GDM1 (cell line): ENCODE measurements at regions not wholly inside any gene's neighbourhood (a gene's known extent, or its start where the extent isn't known, plus 50 kb on each side); places are given as distances from the start of the nearest gene placed in this dataset.
"Not testable (repeated sequence)": the region's sequence is repeated elsewhere in the genome, so short reads cannot be mapped to it uniquely, and the experiment has no call there.

Experiments
- DNase-seq: peaks from one replicate; lab custom pipeline; 2025; lab: John Stamatoyannopoulos, UW

DNA sequence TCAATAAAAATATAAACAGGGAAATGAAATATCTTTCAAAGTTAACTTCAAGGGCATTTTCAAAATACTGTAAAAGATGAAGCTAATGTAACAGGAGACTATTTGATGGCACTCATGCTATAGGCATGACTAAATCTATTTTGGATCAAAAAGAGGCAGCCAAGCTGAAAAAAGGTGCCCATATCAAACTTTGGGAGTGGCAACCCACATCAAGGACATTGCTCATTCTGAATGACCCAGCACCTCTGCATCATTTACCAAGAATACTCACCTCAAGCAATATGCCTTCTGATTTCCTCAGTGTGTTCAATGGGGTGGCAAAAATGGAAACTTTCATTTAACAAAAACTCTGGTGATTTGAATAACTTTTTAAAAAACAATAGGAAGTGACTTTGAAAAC lies 853.3 kb downstream of the TLE1 start:
- DNase-seq = no peak

DNA sequence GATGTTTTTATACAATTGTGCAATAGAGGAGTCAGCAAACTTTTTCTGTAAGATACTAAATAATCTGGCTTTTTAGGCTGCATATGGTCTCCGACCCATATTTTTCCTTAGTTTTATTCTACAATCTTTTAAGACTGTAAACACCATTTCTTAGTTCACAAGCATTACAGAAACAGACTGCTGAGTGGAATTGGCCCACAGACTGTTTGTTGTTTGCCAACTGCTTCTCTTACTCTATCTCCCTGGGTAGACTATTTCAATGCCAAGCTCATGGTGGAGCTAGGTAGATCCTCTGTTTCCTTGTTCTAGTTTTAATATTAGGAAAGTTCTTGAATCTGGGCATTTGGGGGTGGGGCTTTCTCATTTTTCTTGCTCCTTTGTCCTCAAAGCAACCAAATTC lies 857.6 kb downstream of the TLE1 start:
- DNase-seq = no peak

DNA sequence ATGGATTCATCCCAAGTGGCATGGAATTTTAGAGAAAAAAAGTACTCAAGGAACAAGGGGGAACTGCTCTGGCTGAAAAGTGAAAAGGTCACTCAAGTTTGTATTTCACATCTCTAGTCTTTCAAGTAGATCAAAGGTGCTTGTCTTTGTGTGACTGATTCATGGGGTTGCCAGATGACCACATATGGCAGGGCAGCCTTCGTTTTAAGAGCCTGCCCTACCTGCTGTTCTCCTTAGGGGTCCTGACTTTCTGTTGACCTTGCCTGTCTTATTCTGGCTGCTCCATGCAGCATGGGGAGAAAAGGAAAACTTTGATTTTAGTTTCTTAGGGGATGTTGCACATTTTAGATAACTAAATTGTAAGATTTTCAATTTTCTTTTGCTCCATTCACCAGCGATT lies 877.7 kb downstream of the TLE1 start:
- DNase-seq = no peak

DNA sequence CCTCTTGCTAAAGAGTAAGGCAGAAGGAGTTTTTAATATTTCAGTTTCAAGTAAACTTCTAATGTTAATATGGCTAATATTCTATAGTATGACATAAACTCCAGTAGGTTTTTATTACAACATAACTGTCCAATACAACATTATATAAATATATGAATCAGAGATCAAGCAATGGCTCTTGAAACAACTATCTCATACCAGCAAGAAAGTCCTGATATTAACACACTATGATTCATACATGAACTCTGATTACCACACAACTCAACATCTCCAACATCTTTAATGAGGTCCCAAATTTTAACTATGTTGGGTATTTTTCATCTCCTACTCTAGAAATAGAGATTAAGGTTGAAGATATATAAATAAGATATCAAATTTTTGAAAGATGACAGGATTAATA lies 878.3 kb downstream of the TLE1 start:
- no peak for DNase-seq

DNA sequence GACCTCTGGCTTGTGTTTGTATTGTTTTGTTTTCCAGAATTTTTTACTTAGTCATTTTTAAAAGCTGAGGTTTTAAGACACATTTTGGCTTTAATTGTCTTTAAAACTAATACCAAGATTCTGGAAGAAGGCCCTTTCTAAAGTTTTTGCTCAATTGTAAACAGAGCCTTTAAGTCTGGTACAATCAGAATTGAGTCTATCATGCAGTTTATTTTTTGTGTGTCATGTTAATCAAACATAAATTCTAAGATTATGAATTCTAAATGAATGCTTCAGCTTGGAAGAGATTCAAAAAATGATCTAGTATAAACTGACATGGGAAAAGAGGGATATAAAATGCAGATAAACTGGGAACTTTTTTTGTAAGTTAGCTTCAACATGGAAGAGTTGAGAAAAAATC lies 882.7 kb downstream of the TLE1 start:
- DNase-seq = no peak

DNA sequence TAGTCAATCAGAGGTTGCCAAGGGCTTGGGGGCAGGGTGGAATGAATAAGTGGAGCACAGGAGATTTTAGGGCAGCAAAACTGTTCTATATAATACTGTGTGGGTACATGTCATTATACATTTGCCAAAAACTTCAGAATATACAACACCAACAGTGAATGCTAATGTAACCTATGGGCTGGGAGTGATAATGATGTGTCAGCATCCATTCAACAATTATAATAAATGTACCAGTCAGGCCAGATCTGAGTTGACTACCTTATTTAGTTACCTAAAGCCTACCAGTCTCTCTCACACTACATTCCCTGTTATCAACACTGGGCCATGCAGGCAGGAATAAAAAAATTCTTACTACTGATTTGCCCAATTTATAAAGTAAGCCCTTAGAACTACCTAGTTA lies 884.5 kb downstream of the TLE1 start:
- DNase-seq = no peak

DNA sequence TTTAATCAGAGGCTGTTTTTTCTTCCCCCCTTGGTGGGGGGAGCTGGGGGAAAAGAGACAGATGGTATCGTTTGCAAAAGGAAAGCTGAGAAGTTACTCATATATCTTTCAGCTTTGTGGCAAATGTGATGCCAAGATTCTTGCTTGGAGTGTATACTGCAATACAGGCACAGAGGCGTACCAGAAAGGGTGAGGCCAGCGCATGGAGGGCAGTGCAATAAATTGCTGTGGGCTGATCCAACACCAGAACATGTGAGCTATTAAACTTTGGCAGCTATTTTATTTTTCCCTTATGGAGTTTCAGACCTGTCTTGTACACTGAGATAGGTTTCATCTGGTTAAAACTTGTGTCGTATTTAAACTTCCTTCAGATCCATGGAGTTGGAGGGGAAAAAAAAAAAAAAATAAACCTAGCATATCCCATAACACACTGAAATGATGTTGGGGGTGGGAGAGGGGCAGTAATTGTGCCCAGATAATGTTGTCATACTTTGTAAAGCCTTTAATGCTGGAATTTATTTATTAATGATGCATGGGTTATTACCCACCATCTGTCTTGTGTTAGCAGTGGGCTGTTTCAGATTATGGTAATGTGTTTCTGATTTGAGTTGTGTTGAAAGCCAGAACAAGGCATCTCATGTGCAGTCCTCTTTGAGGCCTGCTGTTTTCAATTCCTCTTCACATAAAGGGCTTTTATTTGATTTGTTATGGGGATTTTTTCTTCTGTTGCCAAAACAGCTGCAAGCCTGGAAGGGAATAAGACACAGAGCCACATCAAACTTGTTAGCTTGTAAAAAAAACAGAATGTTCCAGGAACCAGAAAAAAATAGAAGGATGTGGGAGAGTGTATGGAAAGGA lies 891.3 kb downstream of the TLE1 start:
- DNase-seq = no peak

DNA sequence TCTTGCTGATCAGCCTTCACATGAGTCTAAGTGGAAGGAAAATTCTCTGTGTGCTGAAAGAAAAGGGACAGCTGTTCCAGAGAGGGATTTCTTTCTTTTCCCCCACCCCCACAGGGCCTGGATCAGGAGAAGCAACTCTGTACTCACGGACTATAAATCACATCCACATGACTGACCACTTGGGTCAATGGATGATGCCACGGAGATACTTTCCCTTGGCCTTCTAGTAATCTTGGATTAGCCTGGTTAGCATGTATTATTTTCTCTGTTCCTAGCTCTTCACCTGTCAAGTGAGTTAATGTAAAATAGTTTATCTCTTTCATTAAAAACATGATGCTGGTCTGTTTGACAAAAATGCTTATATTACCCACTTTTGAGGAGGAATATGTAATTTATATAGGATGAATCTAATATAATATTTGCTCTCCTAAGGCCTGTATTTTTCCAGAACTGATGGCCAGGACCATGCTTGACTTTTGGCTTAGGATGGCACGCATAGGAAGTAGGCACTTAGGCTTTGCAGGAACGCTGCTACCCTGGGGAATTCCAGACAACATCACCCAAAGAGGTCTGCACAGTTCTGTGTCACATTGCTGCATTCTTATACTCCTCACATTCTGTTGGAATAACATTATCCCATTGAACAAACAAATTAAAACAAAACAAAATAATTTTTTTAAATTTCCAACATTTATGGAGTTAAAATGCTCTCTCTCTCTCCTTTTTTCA lies 892.1 kb downstream of the TLE1 start:
- DNase-seq = no peak

DNA sequence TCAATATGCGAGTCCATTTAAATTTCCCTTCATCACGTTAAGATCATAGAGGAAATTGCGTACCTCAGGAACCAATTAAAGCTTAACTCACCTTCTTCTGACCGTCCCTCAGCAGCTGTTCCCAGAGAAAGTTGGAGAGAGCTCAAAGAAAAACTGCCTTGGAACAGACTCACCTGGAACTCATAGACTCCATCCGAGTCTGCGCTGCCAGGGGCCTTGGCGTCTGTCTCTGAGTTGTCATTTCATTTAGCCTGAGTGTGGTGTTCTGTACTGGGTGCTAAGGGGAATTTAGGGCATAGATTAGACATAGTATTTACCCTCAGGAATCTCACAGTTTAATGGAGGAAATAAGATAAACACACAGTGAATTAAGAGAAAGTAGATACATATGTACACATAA lies 892.7 kb downstream of the TLE1 start:
- DNase-seq = no peak

DNA sequence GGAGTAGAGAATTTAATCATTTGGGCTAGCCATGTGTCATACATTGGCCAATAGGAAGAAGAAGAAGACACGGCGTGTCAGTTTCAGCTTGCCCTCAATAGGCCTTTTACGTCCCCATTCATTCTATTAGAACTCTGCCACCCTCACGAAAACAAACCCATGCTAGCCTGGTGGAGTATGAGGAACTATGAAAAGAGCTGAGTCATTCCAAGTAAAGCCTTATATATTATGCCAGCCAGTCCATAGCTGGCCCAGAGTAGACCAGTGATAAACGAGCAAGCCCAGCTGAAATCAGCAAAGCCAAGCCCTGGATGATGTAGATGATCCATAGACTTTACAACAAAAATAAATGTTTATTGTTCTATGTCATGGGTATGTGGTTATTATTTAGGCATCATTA lies 895.1 kb downstream of the TLE1 start:
- DNase-seq = no peak

DNA sequence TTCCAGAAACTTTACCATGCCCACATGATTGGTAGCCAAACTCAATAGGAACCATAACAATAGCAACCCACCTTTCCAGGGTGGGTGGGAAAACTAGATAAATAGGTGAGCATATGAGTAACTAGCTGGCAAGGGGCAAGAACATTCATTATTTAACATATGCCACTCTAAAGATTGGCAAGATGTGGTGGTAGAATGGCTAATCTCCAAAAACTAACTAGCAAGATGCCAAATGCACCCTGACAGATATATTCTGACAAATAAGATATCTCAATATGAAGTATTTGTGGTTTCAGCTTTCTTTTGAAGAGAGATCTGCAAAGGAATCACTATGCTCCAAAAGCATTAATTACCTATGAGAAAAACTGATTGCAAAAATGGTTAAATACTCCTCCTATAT lies 895.6 kb downstream of the TLE1 start:
- no peak for DNase-seq

DNA sequence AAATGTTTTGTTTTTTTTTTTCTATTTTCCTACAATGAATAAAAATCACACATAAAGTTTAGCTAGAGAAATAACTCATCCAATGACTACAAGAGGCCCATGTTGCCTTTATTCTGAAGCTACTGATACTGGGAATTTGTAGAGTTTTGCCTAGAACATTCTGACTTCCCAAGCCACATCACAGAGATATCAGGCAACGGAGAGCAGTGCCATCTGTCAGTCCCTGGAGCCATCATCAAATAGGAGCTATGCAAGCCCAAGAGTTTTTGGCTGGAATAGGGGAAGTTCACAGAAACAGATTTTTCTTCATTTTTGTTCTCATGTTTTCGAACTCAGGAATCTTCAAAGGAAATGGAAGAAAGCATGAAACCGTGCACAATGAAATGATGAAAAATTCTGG lies 896.6 kb downstream of the TLE1 start:
- no peak for DNase-seq

DNA sequence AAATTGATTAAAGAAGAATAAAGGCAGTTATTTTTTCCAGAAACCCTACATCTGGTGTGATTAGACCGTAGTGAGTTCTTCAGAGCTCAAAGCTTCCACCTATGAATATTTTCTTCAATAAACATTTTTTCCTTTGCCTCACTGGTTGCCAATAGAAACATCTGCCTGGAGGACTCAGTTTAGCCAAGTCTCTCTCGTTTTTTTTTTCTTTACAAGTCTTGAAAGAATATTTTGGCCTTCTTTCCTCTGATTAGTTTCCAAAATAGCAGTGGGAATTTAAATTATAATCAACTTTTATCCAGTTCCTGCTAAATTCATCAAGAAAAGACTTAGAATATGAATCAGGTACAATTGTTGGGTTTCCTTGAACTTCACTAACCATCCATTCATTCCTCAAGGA lies 897.5 kb downstream of the TLE1 start:
- DNase-seq = no peak

DNA sequence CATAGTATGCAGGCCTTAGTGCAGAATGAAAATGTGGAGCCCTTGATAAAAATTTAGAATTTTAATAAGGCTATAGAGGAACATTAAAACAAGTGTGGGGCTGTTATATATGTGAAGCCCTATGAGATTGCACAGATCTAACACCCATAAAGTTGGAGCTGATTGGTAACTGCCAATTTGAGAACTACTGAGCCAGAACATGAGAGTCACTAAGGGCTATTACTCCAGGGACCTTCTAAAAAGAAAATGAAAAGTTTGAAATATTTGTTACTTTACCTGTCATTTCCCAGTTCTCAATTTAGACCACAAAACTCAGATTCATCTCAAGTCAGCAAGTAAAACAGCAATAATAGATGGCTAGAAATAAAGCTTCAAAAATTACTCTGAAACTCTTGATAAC lies 898.6 kb downstream of the TLE1 start:
- DNase-seq = no peak

DNA sequence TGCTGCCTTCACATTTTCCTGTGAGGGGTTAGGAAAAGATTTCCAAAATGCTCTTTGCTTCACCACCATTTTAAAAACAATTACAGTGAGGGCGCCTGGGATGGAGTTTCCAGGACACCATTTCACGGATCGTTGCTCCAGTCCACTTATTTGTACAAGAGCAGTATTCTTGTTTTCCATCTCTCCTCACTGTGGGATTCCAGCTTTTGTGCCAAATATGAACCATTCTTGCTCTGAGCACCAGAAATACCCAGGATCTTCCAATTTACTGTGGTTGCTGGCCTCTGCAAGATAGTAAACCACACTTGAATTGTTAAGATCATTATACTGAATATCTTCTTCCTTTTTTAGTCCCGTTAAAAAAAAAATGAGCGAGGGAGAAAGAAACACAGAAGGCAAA lies 899.5 kb downstream of the TLE1 start:
- no peak for DNase-seq

DNA sequence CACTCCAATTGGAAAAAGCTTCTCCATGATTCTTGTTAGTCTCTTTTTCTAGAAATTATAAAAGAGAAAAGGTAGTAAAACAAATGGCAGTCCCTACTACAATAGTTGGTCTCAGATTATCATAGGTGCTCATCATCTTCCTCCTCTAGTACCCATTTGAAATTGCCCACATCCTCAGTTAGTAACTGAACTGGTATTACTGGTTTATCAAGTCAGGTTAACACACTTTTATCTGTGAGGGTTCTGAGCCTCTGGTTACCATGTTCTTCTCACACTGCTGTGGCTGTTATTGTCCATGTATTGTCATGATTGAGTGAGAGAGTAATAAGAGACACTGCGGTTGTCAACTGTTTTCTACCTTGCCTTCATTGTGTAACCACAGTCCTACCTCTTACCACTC lies 901.7 kb downstream of the TLE1 start:
- DNase-seq = no peak

DNA sequence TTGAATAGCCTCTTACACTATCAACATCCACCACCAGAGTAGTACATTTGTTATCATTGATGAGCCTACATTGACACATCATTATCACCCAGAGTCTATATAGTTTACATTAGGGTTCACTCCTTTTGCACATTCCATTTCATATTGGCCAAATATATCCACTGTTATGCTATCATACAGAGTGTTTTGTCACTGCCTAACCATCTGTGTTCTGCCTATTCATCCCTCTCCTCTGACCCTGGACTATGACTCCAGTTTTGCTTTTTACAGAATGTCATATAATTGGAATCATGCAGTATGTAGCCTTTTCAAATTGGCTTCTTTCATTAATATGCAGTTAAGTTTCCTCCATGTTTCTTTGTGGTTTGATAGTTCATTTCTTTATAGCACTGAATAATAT lies 904.7 kb downstream of the TLE1 start:
- no peak for DNase-seq

DNA sequence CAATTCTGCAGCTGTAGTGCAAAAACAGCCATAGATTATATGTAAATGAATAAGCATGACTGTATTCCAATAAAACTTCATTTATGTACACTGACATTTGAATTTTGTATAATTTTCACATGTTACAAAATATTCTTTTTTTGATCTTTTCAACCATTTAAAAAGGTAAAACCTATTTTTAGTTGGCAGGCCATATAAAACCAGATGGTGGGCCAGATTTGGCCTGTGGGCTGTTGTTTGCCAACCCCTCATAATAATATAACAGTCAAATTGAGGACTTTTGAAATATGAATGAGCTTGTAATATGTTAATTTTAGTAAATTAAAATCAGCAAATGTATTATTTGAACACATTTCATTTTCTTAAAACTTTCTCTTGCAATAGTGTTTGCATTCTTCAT lies 913.4 kb downstream of the TLE1 start:
- no peak for DNase-seq

DNA sequence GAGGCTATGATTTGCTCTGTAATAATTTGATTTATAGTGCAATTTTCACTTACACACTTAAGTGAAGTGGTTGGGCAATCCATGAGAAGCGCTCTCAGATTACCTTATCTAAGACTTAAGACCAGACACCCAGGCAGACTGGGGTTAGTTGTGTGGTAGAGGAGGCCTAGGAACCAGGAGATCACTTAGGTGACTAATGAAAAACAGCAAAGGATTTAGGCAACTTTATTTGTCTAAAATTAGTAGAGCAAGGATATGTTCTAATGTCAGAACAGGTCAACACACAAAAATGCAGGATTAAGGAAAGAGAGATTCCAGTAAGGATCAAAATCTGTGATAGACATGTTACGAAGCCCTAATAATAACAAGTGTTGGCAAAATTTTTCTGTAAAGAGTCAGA lies 913.8 kb downstream of the TLE1 start:
- DNase-seq = no peak

DNA sequence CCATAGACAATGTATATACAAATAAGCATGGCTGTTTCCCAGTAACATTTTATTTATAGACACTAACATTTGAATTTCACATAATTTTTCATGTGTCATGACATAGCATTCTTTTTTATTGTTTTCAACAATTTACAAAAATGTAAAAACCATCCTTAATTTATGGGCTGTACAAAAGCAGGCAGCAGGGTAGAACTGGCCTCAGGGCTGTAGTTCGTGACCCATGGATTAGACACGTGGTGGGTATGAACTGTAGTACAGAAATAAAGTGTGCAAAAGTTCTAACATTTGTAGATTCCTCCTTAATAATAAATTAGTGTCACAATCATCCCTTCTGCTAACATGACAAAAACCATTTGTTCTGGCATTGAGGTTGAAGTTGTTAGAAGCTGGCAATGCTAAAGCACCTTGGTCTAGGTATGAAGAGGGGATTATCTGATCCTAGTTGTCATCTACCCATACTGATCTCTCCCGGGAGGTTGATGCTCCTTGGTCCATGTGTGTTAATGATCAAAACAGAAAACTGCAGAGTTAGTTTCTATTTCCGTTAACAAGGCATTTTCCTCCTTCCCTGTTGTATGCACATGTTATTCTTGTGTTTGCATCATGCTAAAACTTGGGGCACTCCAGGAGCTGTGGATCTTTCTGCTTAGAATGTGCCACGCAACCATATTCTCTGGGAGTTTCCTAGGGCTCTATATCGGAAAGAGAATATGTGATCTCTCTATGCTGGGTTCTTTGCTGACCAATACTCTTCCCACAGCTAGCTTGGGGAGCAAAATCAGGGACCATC lies 917.6 kb downstream of the TLE1 start:
- no peak for DNase-seq

DNA sequence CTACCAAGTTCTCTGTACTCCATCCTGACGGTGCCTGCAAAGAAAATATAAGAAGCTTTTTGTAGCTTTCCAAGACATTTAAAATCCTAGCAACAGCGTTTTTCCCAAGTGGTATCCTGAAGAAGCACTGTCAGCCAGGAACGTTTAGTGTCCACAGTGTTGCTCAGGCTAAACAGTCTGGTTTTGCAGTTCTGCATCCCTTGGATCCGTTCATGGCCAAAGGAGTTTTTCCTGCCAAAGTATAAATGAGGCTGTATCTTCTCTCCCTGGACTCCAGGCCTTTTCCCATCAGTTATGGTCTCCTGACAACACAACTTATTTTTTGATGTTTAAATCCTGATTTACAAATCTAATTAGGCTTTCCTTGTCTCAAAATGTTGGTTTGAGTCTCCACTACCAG lies 925.8 kb downstream of the TLE1 start:
- DNase-seq = no peak

DNA sequence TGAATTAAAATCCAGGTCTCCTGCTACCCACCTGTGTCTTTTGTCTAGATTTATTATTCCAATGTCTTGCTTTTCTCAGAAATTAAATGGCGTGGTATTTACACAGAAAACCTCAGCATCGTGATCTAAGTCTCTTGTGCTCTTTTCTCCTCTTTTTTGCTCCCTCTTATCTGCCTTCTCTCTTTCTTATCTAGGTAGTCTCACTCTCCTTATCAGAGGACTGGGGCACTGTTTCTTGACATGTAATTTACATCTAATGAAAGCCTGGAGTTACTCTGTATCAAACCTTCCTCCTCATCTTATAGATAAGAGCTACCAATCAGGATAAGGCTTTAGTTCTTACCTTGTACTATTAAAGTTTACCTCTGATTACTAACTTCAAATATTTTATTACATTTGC lies 933.8 kb downstream of the TLE1 start:
- DNase-seq = no peak

DNA sequence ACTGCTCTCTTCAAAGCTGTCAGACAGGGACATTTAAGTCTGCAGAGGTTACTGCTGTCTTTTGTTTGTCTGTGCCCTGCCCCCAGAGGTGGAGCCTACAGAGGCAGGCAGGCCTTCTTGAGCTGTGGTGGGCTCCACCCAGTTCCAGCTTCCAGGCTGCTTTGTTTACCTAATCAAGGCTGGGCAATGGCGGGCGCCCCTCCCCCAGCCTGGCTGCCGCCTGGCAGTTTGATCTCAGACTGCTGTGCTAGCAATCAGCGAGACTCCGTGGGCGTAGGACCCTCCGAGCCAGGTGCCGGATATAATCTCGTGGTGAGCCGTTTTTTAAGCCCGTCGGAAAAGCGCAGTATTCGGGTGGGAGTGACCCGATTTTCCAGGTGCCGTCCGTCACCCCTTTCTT lies 942.3 kb downstream of the TLE1 start:
- not testable (repeated sequence) for DNase-seq
